ENCODE measurements at regions not wholly inside any gene's neighbourhood (a gene's known extent, or its start where the extent isn't known, plus 50 kb on each side); places are given as distances from the start of the nearest gene placed in this dataset.

GRCh38 chr6:21971541-21971940 is 325.3 kb downstream of the PRL start:
- TF ChIP-seq RARB (CRISPR knock-in tag; IDR thresholded peaks at IDR 0.05) (no peak), ZFP30 (CRISPR knock-in tag; IDR thresholded peaks at IDR 0.05) (no peak), TCF4 (CRISPR knock-in tag; IDR thresholded peaks at IDR 0.05; ENCODE audit: borderline replicate concordance) (no peak), ZNF565 (CRISPR knock-in tag; conservative IDR thresholded peaks at IDR 0.05; ENCODE audit: low read depth) (no peak), POU6F1 (CRISPR knock-in tag; IDR thresholded peaks at IDR 0.05; ENCODE audit: borderline replicate concordance, low read depth) (no peak), TSHZ2 (CRISPR knock-in tag; IDR thresholded peaks at IDR 0.05) (no peak), OSR1 (CRISPR knock-in tag; IDR thresholded peaks at IDR 0.05) (no peak), CREB5 (CRISPR knock-in tag; IDR thresholded peaks at IDR 0.05; ENCODE audit: low read depth) (no peak)
- TF ChIP-seq, protein P1, sequence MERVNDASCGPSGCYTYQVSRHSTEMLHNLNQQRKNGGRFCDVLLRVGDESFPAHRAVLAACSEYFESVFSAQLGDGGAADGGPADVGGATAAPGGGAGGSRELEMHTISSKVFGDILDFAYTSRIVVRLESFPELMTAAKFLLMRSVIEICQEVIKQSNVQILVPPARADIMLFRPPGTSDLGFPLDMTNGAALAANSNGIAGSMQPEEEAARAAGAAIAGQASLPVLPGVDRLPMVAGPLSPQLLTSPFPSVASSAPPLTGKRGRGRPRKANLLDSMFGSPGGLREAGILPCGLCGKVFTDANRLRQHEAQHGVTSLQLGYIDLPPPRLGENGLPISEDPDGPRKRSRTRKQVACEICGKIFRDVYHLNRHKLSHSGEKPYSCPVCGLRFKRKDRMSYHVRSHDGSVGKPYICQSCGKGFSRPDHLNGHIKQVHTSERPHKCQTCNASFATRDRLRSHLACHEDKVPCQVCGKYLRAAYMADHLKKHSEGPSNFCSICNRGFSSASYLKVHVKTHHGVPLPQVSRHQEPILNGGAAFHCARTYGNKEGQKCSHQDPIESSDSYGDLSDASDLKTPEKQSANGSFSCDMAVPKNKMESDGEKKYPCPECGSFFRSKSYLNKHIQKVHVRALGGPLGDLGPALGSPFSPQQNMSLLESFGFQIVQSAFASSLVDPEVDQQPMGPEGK (CRISPR knock-in tag; IDR thresholded peaks at IDR 0.05; ENCODE audit: borderline replicate concordance), result no peak
